Astrocyte of the spinal cord (primary cell): ENCODE measurements at regions not wholly inside any gene's neighbourhood (a gene's known extent, or its start where the extent isn't known, plus 50 kb on each side); places are given as distances from the start of the nearest gene placed in this dataset.
"Not testable (repeated sequence)": the region's sequence is repeated elsewhere in the genome, so short reads cannot be mapped to it uniquely, and the experiment has no call there.

Experiments
- DNase-seq: peaks from one replicate; pipeline ENCODE4 v3.0.0; 2011; ENCODE audit warnings: low read depth, low spot score
- H3K4me3 ChIP-seq: 2 replicates; pipeline ENCODE4 v1.5.1; 2011; ENCODE audit warnings: low read depth, mild to moderate bottlenecking, low read length, moderate library complexity
- in situ Hi-C: cut with HindIII; loops from 2 replicates; pipeline ENCODE4 v1.10.0; 2017; ENCODE audit warnings: low sequenced_read_pairs
- TF ChIP-seq, protein P1 (sequence below): IDR thresholded peaks from 2 replicates; pipeline ENCODE4 v1.5.1; 2012; ENCODE audit warnings: low read depth, mild to moderate bottlenecking, low read length, inconsistent platforms

DNA sequence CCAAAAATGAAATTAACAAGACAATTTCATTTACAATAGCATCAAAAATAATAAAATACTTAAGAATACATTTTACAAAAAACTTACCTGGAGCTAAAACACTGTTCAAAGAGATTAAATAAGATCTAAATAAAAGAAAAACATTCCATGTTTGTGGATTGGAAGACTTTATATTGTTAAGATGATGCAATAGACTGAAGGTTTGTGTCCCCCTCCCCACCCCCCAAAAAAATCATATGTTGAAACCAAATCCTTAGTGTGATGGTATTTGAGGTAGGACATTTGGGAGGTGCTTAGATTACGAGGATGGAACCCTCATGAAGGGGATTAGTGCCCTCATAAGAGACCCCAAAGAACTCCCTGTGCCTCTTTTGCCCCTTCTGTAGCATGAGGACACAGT is 117.6 kb downstream of the ZNF467 start:
- in situ Hi-C loops = no loop called here
- TF ChIP-seq, protein P1, sequence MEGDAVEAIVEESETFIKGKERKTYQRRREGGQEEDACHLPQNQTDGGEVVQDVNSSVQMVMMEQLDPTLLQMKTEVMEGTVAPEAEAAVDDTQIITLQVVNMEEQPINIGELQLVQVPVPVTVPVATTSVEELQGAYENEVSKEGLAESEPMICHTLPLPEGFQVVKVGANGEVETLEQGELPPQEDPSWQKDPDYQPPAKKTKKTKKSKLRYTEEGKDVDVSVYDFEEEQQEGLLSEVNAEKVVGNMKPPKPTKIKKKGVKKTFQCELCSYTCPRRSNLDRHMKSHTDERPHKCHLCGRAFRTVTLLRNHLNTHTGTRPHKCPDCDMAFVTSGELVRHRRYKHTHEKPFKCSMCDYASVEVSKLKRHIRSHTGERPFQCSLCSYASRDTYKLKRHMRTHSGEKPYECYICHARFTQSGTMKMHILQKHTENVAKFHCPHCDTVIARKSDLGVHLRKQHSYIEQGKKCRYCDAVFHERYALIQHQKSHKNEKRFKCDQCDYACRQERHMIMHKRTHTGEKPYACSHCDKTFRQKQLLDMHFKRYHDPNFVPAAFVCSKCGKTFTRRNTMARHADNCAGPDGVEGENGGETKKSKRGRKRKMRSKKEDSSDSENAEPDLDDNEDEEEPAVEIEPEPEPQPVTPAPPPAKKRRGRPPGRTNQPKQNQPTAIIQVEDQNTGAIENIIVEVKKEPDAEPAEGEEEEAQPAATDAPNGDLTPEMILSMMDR = no peak
- no peak for DNase-seq
- H3K4me3 ChIP-seq = no peak overlapping the region

DNA sequence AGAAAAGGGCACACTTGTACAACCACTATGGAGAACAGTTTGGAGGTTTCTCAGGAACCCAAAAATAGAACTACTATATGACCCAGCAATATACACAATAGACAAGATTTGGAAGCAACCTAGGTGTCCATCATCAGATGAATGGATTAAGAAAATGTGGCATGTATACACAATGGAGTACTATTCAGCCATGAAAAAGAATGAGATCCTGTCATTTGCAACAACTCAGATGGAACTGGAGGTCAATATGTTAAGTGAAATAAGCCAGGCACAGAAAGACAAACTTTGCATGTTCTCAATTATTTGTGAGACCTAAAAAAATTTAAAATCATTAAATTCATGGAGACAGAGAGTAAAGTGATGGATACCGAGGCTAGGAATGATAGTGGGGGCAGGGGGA is 118.8 kb downstream of the ZNF467 start:
- in situ Hi-C loops = no loop called here
- TF ChIP-seq, protein P1 = no peak
- DNase-seq = no peak
- H3K4me3 ChIP-seq = no peak overlapping the region

DNA sequence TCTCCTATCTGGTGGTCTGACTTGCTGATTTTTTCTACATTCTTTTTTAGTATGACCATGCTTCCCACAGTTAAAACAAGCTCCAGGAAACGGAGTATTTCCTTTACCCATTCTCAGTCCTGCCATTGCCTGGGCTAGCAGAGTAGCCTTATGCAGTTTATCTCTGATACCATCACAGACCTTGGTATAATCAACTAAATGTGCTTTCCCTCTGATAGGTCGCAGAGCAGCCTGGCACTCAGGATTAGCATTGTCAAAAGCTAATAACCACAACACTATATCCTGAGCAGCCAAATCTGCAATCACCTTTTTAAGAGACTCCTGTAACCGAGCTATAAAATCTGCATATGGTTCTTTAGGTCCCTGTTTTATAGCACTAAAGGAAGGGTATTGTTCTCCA is 123.2 kb downstream of the ZNF467 start:
- H3K4me3 ChIP-seq, DNase-seq, in situ Hi-C loops: not testable (repeated sequence)

DNA sequence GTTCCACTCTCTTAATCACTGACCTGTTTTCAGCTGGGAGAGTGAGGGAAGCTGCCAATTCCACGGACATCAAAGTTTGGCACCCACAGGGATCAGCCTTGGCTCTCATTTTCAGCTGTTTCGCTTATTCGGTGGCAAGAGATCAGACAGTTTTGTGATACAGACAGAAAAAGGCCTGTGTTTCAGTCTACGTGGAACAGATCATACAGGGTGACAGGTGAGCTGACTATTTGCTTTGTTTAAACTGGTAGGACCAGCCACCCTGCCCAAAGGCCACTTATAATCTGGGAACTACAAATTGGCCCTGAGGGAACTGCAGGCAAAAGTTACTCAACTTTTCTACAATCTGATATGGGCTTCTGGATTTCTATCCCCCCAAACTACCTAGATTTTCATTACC is 128.6 kb downstream of the ZNF467 start:
- in situ Hi-C loops = no loop called here
- TF ChIP-seq, protein P1 = no peak
- H3K4me3 ChIP-seq = no peak overlapping the region
- DNase-seq = no peak

DNA sequence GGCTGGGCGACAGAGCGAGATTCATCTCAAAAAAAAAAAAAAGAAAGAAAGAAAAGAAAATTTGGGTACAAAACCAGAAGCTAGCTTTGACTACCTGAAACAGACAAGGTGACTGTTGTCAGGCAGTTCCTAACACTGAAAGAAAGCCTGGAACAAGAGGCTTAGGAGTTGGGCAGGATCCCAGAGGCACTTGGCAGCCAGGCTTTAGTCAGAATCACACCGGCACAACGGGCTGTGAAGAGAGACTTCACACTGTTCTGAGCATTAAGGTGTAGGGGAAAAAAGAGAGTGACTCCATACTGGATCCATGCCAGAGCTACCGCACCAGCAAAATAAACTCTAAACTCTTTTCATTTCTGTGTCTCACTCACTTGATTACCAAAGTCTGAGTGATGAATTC is 130.8 kb downstream of the ZNF467 start:
- no peak for DNase-seq
- TF ChIP-seq, protein P1 = no peak
- H3K4me3 ChIP-seq = no peak overlapping the region
- in situ Hi-C loops = no loop called here

DNA sequence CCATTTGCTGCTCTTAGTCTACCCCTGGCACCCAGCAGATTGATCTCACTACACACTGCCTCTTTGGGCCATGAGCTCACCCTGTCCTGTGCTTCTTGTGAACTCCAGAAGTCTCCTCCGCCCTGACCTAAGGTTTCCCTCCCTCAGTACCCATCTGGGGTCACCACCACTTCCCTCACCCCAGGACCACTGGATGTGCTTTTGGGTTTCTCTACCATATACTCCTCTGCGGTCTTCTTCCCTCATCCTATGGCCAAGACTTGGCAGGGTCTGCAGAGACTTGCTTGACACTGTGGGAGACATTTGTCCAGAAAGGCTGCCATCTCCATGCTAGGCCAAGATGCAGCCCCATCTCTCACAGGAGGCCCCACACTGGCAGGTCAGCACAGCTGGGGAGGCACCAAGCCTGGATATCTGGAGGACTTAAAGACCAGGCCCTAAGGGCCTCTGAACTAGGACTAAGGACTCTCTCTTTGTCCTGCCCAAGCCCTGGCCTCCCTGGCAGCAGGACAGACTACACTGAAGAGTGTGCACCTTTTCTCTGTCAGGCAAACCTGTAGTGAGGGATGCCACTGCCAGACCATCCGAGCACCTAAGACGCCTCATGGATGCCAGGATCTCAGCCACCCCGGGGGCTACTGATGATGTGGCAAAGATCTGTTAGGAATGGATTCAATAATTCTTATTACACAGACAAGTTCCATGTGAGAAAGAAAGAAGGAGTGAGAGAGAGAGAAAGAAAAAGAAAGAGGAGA is 134.6 kb downstream of the ZNF467 start:
- TF ChIP-seq, protein P1 = no peak
- no peak for DNase-seq
- in situ Hi-C loops = no loop called here
- no peak overlapping the region for H3K4me3 ChIP-seq

DNA sequence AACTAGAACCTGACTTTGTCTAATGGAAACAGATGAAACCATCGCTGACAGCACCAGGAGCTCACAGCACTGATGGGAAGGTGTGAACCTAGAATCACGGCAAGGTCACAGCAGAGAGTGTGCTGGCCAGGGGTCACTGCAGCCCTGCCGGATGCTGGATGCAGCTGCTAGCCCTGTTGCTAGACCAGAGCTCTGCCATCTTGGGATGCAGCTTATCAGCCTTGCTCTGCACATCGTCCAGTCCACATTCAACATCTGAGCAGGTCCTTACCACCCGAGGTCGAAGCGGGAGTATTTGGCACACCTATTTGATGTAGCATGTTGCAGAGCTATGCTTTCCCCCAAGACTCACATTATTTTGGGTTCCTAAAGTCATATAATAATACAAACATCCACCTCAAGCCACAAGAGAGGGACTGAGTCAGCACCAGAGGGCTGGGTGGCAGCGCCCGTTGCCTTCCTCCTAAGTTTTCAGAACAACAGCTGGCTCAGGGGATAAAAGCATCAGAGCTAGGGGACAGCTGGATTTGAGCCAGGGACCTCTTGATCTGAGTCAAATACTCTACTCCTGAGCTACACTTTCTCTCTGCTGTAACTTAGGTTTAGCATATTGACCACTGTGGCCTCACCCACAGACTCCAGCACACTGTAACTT is 135.3 kb downstream of the ZNF467 start:
- no peak overlapping the region for H3K4me3 ChIP-seq
- in situ Hi-C loops = no loop called here
- TF ChIP-seq, protein P1 = no peak
- no peak for DNase-seq
